GM19238 (cell line): ENCODE measurements at regions not wholly inside any gene's neighbourhood (a gene's known extent, or its start where the extent isn't known, plus 50 kb on each side); places are given as distances from the start of the nearest gene placed in this dataset.

Experiments
- DNase-seq: peaks from one replicate; pipeline ENCODE4 v3.0.0; 2011; ENCODE audit warnings: low spot score; ENCODE audit not compliant: insufficient read length

DNA sequence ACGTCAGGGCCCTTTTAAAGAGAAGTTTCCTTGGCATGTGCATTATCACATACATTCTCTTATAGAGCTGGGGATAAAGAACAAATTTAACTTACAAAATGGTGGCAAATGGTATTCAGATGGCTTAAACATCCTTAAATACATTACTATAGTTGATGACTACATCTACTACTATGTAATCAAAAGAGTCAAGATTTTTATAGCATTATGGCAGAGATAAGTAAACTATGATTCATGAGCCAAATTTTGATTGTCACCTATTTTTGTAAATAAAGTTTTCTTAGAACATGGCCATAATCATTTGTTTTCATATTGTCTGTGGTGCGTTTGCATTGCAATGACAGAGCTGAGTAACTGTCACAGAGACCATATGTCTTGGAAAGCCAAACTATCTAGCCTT, 1188.6 kb upstream of the TENM4 start:
- DNase-seq: no peak

DNA sequence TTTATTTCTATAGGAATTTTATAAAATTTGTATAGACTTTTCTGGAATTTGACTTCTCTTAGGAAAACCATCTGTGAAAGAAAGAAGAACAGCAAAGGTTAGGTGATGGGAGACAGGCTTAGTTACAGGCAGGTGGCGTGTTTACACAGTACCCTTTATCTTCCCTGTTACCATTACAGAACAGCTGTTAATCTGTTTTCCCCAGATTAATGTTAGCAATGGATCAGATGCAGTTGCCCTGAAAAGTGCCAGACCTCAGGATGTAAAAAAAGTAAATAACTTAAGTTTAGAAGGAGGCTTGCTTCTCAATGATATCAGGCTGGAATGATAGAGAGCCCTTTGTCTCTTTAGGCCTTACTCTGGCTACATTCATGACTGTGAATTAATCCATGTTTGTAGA, 1186.5 kb upstream of the TENM4 start:
- DNase-seq: no peak

DNA sequence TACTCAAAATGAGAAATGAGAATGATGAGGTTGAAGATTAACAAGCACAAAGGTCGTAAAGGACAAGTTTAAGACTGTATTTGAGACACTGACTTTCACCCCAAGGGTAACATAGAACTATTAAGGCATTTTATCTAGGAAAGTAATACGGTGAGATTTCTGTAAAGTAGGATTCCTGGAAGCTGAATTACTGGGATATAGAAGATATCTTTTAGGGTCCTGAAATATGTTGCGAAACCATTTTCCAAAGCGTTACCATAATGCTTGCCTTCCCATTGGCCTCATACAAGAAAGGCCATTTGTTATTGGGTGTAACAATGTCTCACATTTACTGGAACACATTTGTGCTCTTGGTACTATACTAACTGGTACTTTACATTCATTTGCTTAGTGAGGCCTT, 1185.9 kb upstream of the TENM4 start:
- DNase-seq: no peak

DNA sequence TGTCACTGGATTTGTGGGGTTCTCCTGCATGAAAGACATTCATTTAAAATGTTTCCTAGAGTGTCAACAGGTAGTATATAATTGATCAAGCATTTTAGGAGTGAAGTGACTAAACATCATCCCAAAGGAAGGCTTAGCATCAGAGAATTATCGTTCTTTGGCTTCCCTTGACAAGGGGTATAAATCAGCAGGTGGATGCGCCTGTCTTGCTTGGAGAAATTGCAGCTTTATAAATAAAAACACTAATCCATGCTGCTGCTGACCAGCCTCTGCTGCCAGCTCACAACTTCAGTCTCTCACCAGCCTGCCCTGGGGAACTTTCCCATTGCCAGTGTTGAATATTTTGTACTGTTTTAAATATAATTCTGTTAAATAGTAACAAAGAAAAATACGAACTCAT, 1184.7 kb upstream of the TENM4 start:
- DNase-seq: no peak

DNA sequence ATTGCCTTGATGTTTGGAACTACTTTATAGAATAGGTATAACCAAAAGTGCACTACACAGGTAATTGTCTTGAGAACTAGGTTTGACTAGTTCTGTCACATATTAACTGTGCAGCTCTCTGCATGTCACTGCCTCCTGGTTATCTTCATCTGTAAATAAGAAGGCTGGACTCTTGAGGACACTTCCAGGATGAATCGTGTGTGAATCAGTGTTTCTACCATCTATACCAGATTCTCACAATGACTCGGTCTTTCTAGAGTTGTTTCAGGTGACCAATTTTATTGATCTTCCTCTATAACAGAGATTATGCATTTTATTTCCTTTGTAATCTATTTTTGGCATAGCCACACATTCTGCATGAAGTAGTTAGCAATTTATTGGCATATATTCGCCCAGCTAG, 1181.0 kb upstream of the TENM4 start:
- no peak for DNase-seq

DNA sequence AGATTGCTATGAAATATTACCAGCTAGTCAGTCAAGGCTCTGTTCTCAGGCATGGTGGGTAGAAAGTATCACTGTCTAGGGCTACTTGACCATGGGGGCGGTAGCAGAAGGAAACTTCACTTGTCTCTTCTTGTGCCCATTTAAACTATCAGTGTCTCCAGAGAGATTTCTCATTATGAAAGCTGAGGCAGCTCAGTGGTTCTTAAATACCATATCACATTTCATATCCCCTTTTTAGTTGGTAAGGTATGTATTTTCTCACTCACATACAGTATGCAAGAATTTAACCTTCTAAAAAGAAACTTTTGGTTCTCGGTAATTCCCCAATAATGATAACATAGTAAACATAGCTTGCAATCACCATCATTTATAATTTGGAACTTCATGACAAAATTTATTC, 1180.0 kb upstream of the TENM4 start:
- DNase-seq: no peak

DNA sequence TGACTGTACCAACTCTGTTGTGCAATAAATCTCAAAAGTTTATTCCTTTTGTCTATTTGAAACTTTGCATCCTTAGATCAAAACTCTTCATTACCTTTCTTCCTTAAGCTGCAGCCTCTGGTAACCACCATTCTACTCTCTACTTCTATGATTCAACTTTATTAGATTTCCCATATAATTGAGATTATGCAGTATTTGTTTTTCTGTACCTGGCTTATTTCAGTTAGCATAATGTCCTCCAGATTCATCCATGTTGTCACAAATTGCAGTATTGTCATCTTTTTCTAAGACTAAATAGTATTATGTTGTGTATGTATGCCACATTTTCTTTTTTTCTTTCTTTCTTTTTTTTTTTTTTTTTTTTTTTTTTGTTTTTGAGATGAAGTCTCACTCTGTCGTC, 1176.3 kb upstream of the TENM4 start:
- no peak for DNase-seq

DNA sequence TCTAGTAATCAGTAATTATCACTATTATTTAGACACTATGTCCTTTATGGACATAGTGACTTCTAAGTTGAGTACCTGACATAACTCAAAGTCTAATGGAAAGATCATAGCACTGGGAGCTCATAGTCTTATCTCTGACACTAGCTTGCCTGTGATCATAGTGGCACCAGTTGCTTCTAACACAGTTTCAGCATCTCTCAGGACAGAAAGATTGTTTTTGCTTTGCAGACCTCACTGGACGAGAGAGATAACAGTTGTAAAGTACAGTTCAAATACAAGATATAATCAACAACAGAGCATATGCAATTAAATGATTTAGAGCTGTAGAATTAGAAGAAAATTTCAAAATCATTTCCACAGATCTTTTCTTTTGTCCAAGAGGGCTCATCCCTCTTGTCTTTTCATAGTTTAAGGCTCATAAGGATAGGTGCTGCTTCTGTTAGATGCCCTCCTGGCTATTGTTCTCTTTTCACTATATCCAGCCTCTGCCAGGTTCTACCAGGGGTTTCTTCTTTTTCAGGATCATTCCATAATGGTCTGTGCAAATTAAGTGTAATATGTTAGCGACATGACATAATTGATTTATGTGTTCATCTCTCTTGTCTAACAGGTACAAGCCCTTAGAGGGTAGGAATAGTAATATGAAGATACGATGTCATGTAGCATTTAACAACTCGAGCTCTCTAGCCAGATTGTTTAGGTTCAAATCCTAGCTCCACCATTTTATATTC, 1175.4 kb upstream of the TENM4 start:
- no peak for DNase-seq

DNA sequence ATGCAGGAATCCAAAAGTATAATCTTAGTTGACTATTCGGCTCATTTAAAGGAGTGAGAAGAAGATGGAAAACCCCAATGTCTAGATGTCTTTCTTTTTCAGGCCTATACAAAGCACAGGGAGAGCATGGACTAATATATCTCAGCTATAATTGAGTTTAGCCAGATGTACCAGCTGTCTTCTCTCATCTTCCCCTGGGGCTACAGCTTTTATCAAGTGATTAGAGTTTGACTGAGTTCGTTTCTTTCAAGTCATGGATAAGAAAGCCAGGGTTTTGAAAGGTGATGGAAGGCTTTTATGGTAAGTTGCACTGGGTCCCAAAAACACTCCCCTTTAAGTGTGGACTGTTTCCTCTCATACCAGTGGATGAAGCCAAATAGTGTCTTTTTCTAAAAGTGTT, 1172.8 kb upstream of the TENM4 start:
- DNase-seq: no peak

DNA sequence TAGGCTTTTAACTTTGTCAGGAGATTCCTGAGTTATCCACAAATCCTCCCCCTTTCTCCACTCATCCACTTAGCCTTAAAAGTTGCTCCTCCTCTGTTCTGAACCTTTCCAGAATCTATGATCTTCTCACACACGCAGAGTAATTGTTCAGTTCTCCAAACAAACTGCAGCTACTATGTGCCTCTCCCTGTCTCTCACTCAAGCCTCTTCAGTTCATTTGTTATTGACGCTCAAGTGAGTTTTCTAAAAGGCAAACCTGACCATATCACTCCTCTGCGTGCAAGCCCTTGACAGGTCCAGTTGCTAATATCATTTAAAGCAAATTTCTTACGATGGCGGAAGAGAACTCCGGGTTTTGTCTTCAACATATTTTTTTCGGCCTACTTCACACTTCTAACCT, 1169.7 kb upstream of the TENM4 start:
- no peak for DNase-seq

DNA sequence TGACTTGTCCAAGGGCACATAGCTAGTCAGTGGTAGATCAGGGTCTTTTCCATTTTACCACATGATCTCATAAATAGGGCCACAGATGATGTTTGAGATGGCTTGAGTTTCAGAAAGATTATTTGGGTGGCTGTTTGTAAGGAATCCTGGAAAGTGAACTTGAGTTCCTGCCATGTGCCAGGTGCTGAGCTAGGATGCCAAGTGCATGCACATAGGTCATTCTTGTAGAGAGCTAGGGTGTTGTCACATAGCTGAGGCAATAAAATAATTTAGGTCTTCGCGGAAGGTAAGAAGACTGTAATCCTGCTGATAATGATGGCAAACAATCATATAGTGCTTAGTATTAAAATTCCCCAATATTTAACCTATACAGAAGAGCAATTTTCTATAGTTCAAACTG, 1162.6 kb upstream of the TENM4 start:
- no peak for DNase-seq

DNA sequence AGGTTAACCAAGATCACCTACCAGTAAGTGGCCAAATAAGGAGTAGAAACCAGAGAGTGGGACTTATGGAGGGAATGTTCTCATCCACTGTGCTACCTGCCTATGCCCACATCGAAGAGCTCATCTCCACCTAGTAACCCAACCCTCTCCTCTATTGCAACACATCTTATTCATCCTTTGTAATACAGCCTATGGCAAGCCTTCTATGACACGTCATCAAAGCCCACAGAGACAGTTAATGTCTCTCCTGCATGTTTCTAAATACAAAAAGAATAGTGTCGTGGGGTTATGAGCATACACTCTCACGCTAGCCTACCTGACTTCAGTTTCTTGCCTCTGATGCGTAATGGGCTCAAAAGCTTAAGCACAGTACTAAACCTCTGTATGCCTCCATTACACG, 1158.1 kb upstream of the TENM4 start:
- no peak for DNase-seq

DNA sequence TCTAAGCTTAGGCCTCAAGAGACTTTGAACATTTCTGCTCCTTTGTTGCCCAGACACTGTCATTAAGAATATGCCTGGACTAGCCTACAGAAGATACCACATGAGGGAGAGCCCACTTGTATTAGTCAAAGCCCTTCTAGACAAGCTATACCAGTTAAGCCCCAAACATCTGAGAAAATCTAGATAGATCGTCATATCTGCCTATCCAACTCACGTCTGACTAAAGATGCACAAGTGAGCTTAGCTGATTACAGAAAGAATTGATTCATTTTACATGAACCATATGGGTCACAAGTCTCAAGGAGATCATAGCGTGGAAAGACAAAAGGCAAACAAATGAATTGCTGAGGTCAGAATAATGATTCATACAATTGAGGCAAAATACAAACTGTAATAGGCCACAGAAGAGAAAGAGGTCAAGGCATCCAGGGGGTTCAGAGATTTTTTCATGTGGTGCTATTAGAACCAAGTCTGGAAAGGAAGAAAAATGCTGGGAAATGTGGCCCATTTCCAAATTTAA, 1155.5 kb upstream of the TENM4 start:
- DNase-seq: no peak

DNA sequence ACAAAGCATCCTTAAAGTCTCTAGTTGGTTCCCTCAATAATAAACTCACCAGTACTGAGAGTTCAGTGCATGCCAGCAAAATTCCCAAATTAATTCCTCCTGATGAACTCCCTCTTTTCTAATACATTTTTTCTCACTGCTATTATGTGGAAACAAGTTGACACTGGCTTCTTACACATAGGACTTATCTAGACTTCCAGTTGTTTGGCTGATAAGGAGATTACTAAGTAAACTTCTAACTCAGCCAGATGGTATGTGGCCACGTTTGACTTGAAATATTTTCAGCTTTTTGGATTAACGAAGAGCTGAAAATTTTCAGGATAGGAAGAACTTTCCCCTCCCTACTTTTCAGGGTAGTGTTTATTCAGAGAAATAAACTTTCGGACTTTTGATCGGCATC, 1154.2 kb upstream of the TENM4 start:
- DNase-seq: no peak

DNA sequence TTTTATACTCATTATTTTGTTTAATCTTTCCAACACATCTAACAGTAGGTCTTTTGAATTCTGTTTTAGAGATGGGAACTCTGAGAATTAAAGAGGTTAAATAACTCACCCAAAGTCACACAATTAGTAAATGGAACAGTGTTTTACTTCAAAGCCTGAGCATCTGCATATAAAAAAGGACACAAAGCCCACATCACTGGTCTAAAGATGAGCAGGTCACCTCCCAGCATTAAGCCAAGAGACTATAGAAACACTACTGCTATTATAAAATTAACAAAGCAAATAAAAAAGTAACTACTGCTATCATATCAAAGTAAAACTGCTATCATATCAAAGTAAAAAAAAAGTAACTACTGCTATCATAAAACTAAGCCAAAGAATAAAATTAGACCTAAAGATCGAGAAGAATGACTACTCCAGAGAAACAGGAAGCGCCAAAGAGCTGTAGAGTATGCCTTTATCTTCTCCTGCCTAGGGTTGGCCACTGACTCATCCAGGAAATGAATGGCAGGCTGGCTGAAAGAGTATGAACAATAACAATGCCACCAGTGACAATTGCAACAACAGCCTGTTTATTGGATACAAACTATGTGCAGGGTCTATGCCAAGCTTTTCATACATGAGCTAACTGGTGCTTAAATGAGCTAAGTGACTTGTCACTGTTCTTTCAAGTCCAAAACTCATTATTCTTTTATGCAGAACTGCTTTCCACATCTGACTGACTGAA, 1153.0 kb upstream of the TENM4 start:
- DNase-seq: no peak

DNA sequence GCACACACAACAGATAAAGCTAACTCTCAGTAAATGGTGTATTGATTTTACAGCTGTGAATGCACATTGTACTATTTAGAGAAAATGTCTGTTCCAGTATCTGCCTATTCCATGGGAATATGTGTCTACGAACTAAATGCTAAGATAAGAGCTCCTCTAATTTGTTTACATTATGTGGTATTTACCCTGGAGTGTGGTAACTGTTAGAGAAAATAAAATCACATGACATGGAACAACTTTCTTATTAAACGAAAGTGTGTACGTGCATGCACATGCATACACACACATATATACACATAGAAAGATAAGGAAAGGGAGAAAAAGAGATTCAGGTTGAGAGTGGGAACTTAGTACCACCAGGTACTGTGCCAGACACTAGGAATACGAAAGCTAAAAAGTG, 1151.7 kb upstream of the TENM4 start:
- no peak for DNase-seq

DNA sequence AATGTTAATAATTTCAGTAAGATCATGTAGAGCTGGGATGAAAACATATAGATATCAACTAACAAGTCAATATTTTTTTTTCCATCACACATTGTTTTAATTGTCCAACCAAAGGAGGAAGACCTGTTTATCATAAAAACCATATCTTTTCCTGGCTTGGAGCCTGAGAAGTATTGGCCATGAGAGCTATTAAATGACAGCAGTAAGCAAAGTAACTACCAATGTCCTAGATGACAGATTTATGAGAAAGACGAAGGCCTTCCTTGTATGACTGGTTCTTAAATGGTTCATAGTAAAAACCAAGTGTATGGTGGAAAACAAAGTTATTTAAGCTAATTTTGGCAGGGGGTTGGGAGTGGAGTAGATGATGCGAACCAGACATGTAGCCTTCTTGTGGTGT, 1147.1 kb upstream of the TENM4 start:
- no peak for DNase-seq

DNA sequence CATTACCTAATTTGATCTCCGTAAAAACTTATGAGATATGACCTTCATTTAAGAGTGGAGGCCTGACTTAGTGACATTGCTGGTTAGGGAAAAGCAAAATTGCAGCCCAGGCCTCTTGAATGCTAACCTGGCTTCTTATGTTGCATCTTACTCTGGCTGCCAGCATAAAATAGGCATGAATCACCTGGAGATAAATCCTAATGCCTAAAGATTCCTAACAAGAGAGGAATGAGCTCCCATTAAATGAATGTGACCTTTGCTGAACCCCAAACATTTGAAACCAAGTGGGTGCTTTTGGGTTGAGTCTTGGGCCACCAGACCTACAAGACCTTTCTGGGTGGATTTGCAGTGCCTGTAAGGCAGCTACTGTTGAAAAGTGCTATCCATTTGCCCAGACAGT, 1145.6 kb upstream of the TENM4 start:
- no peak for DNase-seq

DNA sequence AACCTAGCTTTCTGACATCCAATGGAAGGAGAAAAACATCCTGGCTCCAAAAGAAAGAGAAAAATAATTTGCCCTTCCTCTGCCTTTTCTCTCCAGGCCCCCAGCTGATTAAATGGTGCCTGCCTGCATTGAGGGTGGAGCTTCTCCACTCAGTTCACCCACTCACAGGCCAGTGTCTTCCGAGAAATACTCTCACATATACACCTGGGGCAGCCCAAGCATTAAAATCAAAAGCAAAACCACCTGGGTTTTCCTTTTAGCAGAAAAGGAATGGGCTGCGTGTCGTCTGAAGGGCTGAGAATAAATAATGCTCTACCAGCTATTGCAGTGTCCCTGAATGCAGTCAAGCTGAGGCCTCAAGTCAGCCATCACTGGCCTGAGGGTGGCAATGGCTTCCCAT, 1143.8 kb upstream of the TENM4 start:
- DNase-seq: no peak

DNA sequence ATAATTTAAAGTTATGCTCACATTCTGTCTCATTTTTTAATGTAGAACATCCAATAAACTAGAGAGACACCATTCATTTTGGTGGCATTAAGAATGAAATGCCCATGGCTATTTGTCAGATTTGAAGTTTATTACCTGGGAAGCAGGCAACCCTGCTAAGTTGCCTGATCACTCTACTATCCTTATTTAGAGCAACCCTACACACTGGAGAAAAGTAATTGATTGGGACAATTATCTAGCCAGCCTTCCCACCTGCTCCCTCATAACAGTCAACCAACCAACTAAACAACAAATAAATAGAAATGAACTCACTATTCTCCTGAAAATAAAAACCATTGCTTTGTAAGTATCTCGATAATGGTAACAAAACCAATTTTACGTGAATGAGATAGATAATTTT, 1129.0 kb upstream of the TENM4 start:
- DNase-seq: no peak

DNA sequence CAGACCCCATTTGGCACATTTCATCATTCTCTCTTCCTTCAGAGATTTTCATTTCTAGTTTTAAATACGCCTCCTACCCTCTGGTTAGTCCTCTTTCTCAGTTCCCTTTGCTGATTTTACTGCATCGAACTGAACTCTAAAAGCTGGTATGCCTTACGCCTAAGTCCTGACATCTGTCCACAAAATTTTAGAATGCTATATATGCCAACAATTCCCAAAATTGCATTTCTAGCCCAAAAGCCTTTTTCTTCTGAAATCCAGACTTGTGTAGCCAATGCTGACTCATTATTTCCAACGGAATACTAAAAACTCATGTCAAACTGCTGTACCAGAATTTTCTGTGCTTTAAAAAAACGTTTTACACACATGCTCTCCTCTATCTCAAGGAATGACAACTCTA, 1124.4 kb upstream of the TENM4 start:
- DNase-seq: no peak

DNA sequence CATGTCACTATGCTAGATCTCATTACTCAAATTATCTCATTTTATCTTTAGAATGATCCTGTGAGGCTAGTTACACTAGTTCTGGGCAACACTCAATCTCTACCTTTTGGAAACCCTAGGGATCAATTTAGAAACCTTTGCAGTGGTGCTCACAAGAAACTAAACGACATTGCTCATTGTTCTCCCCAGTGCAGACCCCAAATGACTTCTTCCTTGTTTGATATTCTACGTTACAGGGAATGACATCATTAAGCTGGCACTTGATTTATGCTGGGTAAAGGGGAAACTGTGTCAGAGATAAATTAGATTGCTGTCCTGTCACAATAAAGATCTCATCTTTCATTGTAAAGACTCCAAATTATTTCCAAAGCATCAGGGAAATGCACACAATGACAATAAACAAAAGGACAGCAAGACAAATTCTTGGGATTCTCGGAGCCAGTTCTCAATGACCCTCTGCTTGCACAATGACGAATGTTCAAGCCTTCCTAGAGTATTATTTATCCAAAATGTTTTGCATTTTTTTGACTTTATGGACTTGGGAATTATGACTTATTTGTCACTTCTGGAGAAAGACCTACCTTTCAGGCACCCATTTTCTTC, 1121.8 kb upstream of the TENM4 start:
- no peak for DNase-seq

DNA sequence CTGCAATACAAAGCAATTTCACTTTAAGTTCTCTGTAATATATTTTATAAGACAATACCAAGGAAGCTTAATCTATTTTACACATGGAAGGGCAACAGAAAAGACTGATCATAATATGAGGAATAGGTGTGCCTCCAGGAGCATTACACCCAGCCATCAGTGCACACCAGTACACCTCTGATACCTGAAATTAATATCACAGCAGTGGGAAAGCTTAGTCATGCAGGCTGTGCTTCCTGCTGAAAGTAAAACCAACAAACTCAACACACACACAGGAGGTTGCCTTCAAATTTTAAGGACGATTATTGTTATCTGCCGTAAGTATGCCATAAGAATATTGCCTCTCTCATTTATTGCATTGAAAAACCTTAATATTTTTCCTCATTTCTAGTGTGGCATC, 1119.1 kb upstream of the TENM4 start:
- DNase-seq: no peak
